Osteoblast (primary cell): ENCODE measurements at regions not wholly inside any gene's neighbourhood (a gene's known extent, or its start where the extent isn't known, plus 50 kb on each side); places are given as distances from the start of the nearest gene placed in this dataset.

Experiments used
- DNase-seq: peaks from one replicate; pipeline ENCODE4 v3.0.0; 2011; ENCODE audit warnings: low spot score, mixed read lengths; ENCODE audit not compliant: insufficient read length; ENCODE audit errors: missing footprints
- H2AFZ ChIP-seq: 2 replicates; pipeline ENCODE4 v1.6.0; 2011; ENCODE audit warnings: mild to moderate bottlenecking, low read length
- H3K27ac ChIP-seq: 2 replicates; pipeline ENCODE4 v1.5.1; 2011; ENCODE audit warnings: mild to moderate bottlenecking, low read depth, low read length, moderate library complexity
- H3K27me3 ChIP-seq: 2 replicates; pipeline ENCODE4 v1.6.0; 2012; ENCODE audit warnings: mild to moderate bottlenecking, control low read depth, inconsistent platforms, low read length, moderate library complexity; ENCODE audit not compliant: insufficient read depth
- H3K36me3 ChIP-seq: 2 replicates; pipeline ENCODE4 v1.5.1; 2011; ENCODE audit warnings: mild to moderate bottlenecking, low read length, control low read depth, moderate library complexity; ENCODE audit not compliant: insufficient read depth
- H3K4me1 ChIP-seq: 2 replicates; pipeline ENCODE4 v1.5.1; 2011; ENCODE audit warnings: mild to moderate bottlenecking, low read length, control low read depth, moderate library complexity; ENCODE audit not compliant: insufficient read depth
- H3K4me2 ChIP-seq: 2 replicates; pipeline ENCODE4 v1.6.0; 2011; ENCODE audit warnings: mild to moderate bottlenecking, low read length; ENCODE audit not compliant: insufficient read depth
- H3K4me3 ChIP-seq: fragments of 200-600 bp; sonication (generic); 3 replicates; pipeline ENCODE4 v1.5.1; 2012; ENCODE audit warnings: mild to moderate bottlenecking, low read length, inconsistent platforms; ENCODE audit not compliant: insufficient read depth
- H3K79me2 ChIP-seq: 2 replicates; pipeline ENCODE4 v1.6.0; 2012; ENCODE audit warnings: mild to moderate bottlenecking, low read length, control low read depth, inconsistent platforms; ENCODE audit not compliant: insufficient read depth
- H3K9me3 ChIP-seq: 2 replicates; pipeline ENCODE4 v1.5.1; 2011; ENCODE audit warnings: low read depth, low read length, control low read depth
- H4K20me1 ChIP-seq: 2 replicates; pipeline ENCODE4 v1.6.0; 2012; ENCODE audit warnings: mild to moderate bottlenecking, low read length, control low read depth; ENCODE audit not compliant: insufficient read depth
- TF ChIP-seq, protein P1 (sequence below): IDR thresholded peaks from 2 replicates; pipeline ENCODE4 v1.5.1; 2011; ENCODE audit warnings: mild to moderate bottlenecking, low read depth, low read length, moderate library complexity; ENCODE audit errors: extremely low read depth

DNA sequence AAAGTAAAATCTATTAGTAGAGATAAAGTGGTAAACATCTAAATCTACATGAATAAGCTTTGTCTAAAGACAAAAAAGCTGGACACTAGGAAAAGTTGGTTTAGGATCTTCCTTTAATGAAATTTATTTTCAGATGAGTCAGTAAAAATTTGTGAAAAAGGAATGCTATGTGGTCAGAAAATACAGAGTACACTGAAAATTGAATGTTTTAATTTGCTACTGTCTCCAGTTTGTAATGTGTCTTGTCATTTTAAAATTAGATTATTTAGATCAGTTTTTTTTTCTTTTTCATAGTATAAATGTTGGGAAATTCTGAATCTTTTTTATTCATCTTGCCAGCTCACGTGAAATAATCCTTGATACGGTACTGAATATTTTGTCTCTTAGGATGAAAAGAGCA is 56.9 kb downstream of the SLITRK6 start:
- no peaks in the 10 kb centered on the region for H3K36me3 ChIP-seq
- H3K4me3 ChIP-seq, result no peak overlapping the region
- H3K27ac ChIP-seq, result no peak overlapping the region
- no peaks in the 10 kb centered on the region for H3K4me1 ChIP-seq
- TF ChIP-seq, protein P1, sequence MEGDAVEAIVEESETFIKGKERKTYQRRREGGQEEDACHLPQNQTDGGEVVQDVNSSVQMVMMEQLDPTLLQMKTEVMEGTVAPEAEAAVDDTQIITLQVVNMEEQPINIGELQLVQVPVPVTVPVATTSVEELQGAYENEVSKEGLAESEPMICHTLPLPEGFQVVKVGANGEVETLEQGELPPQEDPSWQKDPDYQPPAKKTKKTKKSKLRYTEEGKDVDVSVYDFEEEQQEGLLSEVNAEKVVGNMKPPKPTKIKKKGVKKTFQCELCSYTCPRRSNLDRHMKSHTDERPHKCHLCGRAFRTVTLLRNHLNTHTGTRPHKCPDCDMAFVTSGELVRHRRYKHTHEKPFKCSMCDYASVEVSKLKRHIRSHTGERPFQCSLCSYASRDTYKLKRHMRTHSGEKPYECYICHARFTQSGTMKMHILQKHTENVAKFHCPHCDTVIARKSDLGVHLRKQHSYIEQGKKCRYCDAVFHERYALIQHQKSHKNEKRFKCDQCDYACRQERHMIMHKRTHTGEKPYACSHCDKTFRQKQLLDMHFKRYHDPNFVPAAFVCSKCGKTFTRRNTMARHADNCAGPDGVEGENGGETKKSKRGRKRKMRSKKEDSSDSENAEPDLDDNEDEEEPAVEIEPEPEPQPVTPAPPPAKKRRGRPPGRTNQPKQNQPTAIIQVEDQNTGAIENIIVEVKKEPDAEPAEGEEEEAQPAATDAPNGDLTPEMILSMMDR, result no peak
- no peaks in the 10 kb centered on the region for H3K27me3 ChIP-seq
- no peaks in the 10 kb centered on the region for H4K20me1 ChIP-seq
- H3K79me2 ChIP-seq, result no peaks in the 10 kb centered on the region
- H2AFZ ChIP-seq, result no peak overlapping the region
- DNase-seq, result no peak
- no peak overlapping the region for H3K4me2 ChIP-seq
- H3K9me3 ChIP-seq, result peaks cover 2% of the 10 kb centered on the region

DNA sequence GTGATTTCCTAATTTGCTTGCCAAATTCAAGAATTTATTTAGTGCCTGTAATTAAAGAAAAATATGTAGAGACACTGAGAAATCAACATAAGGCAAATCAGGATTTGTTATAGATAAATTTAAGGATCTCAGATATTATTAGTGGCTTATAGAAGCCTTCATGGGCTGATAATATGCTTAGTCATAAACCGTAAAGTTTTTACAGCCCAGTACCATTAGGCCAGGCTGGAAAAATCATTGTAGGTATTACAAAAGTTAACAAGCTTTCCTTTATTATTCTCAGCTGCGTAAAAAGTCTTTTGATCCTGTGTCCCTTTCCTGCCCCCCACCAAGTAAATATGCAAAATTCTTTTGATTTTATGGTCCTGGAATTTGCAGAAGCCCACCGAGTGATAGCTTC is 58.2 kb downstream of the SLITRK6 start:
- H3K27ac ChIP-seq, result no peak overlapping the region
- no peak for DNase-seq
- H3K27me3 ChIP-seq, result no peaks in the 10 kb centered on the region
- peaks cover 2% of the 10 kb centered on the region for H3K9me3 ChIP-seq
- H3K79me2 ChIP-seq, result no peaks in the 10 kb centered on the region
- H2AFZ ChIP-seq, result no peak overlapping the region
- H4K20me1 ChIP-seq, result no peaks in the 10 kb centered on the region
- TF ChIP-seq, protein P1, result no peak
- no peaks in the 10 kb centered on the region for H3K36me3 ChIP-seq
- H3K4me1 ChIP-seq, result no peaks in the 10 kb centered on the region
- H3K4me3 ChIP-seq, result no peak overlapping the region
- no peak overlapping the region for H3K4me2 ChIP-seq

DNA sequence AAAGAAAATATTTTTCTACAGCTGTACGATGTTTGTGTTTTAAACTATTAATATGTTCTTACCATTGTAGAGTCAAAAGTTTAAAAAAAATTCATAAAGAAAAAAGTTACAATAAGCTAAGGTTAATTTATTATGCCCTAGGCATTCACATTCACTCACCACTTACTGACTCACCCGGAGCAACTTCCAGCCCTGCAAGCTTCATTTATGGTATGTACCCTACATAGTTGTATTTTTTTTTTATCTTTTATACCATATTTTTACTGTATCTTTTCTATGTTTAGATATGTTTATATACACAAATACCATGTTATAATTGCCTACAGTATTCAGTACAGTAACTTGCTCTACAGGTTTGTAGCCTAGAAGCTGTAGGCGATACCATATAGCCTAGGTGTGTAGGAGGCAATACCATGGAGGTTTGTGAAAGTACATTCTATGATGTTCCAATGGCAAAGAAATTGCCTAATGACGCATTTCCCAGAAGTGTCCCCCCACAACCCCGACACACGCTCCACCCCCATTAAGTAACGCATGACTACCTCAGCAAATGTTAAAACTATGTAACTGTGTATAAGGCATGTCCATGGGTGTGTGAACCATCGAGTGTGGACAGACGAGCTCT is 60.4 kb downstream of the SLITRK6 start:
- Histone ChIP-seq H3K27ac (no peak overlapping the region), H3K36me3 (no peaks in the 10 kb centered on the region), H4K20me1 (no peaks in the 10 kb centered on the region), H3K4me1 (no peaks in the 10 kb centered on the region), H2AFZ (no peak overlapping the region), H3K27me3 (no peaks in the 10 kb centered on the region), H3K4me2 (no peak overlapping the region), H3K4me3 (no peak overlapping the region), H3K9me3 (no peaks in the 10 kb centered on the region), H3K79me2 (no peaks in the 10 kb centered on the region)
- DNase-seq, result no peak
- TF ChIP-seq, protein P1, result no peak

DNA sequence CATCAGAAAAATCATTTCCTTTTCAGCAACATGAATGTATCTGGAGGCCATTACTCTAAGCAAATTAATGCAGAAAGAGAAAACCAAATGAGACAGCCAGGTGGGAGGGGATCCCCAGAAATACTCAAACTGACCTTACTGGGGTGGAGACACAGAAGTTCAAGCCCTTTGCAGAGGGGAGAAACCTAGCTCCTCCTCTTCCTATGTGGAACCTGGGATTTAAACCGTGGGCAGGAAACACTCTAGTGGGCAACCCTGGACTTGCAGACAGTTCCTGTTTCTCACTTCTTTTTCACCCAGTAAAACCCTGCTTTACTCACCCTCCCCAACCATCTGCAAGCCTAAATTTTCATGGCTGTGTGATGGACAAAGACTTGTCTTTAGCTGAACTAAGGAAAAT is 61.3 kb downstream of the SLITRK6 start:
- Histone ChIP-seq H3K36me3 (no peaks in the 10 kb centered on the region), H3K27ac (no peak overlapping the region), H3K4me2 (no peak overlapping the region), H2AFZ (no peak overlapping the region), H3K4me1 (no peaks in the 10 kb centered on the region), H3K9me3 (no peaks in the 10 kb centered on the region), H3K27me3 (no peaks in the 10 kb centered on the region), H3K79me2 (no peaks in the 10 kb centered on the region), H4K20me1 (no peaks in the 10 kb centered on the region), H3K4me3 (no peak overlapping the region)
- no peak for DNase-seq
- TF ChIP-seq, protein P1, result no peak
